Immature natural killer cell (primary cell): ENCODE measurements at regions not wholly inside any gene's neighbourhood (a gene's known extent, or its start where the extent isn't known, plus 50 kb on each side); places are given as distances from the start of the nearest gene placed in this dataset.
A peak's percentile ranks its signal among the peaks of the same experiment; 100 is the strongest.

Experiments used
- DNase-seq, 3 donors: peaks; one replicate each; pipeline ENCODE4 v3.0.0; 2022; ENCODE audit warnings: mixed read lengths in 1 of 3
- H3K27ac Mint-ChIP-seq, 6 donors: one replicate each; pipeline ENCODE4 v1.8.0; 2020; ENCODE audit warnings: mixed read lengths in 6 of 6, mild to moderate bottlenecking in 5 of 6, inconsistent platforms in 4 of 6, moderate library complexity in 3 of 6
- H3K27me3 Mint-ChIP-seq, 3 donors: one replicate each; pipeline ENCODE4 v1.8.0; 2020 to 2021; ENCODE audit warnings: low read depth in 3 of 3, mild to moderate bottlenecking in 3 of 3, mixed read lengths in 3 of 3, moderate library complexity in 3 of 3, inconsistent platforms in 1 of 3
- H3K36me3 Mint-ChIP-seq, 3 donors: one replicate each; pipeline ENCODE4 v1.8.0; 2020; ENCODE audit warnings: mixed read lengths in 3 of 3, inconsistent platforms in 2 of 3, mild to moderate bottlenecking in 2 of 3
- H3K4me1 Mint-ChIP-seq, 2 donors: one replicate each; pipeline ENCODE4 v1.8.0; 2020; ENCODE audit warnings: inconsistent platforms in 2 of 2, mild to moderate bottlenecking in 2 of 2, mixed read lengths in 2 of 2, moderate library complexity in 1 of 2
- H3K4me3 Mint-ChIP-seq, 5 donors: one replicate each; pipeline ENCODE4 v1.8.0; 2020; ENCODE audit warnings: mild to moderate bottlenecking in 5 of 5, mixed read lengths in 5 of 5, inconsistent platforms in 3 of 5, moderate library complexity in 3 of 5
- H3K9me3 Mint-ChIP-seq, 6 donors: one replicate each; pipeline ENCODE4 v1.8.0; 2020; ENCODE audit warnings: mild to moderate bottlenecking in 6 of 6, mixed read lengths in 6 of 6, inconsistent platforms in 4 of 6, moderate library complexity in 3 of 6

DNA sequence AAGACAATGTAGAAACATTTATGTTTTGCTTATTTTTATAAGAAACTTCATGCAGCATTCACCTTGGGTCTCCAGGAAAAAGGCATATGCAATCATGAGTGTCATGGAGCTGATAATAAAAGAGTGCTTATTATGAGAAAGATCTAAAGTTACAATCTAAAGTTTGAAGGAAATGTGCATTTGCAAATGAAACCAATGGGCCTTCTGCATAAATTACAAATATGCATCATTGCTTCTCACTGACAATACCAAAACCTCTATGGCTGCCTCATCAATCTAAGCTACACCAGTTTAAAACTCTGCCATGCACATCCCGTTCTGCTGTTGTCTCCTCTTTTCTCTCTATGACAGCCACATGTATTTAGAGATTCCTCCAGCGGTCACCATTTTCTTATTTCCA is 103.2 kb upstream of the ABI3BP start:
- no peak for DNase-seq
- Mint-ChIP-seq H3K27me3 (peaks cover 0 to 3% (median 0%) of the 10 kb centered on the region in 3 donors), H3K4me3 (no peak overlapping the region), H3K36me3 (no peaks in the 10 kb centered on the region), H3K27ac (no peak overlapping the region), H3K9me3 (no peaks in the 10 kb centered on the region), H3K4me1 (no peaks in the 10 kb centered on the region)

- no peak overlapping the region for H3K4me3 Mint-ChIP-seq
- peaks cover 0 to 3% (median 0%) of the 10 kb centered on the region in 3 donors for H3K27me3 Mint-ChIP-seq
- no peaks in the 10 kb centered on the region for H3K4me1 Mint-ChIP-seq
- no peaks in the 10 kb centered on the region for H3K36me3 Mint-ChIP-seq
- no peak for DNase-seq
- no peaks in the 10 kb centered on the region for H3K9me3 Mint-ChIP-seq
- no peak overlapping the region for H3K27ac Mint-ChIP-seq
These were observed 102.6 kb upstream of the ABI3BP start for GRCh38 chr3:101095693-101096430.

DNA sequence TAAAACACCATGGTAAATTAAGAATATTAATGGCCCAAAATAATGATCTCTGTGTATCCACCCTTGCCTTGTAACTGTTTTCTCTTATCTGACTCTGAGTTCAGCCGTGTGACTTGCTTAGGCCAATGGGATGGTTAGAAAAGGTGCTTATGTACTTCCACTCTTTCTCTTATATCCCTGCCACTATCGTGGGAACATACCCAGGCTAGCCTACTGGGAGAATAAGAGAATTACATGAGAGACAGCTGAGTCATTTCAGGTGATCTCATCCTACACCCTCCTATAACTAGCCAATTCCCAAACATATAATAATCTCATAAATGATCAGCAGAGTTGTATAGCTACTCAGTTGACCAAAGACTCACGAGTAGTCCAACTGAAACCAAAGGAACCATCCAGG is 98.3 kb upstream of the ABI3BP start:
- Mint-ChIP-seq H3K9me3 (peaks cover 0 to 2% (median 0%) of the 10 kb centered on the region in 6 donors), H3K27me3 (peaks cover 0 to 3% (median 1%) of the 10 kb centered on the region in 3 donors), H3K36me3 (no peaks in the 10 kb centered on the region), H3K4me1 (no peaks in the 10 kb centered on the region), H3K4me3 (no peak overlapping the region), H3K27ac (no peak overlapping the region)
- no peak for DNase-seq

DNA sequence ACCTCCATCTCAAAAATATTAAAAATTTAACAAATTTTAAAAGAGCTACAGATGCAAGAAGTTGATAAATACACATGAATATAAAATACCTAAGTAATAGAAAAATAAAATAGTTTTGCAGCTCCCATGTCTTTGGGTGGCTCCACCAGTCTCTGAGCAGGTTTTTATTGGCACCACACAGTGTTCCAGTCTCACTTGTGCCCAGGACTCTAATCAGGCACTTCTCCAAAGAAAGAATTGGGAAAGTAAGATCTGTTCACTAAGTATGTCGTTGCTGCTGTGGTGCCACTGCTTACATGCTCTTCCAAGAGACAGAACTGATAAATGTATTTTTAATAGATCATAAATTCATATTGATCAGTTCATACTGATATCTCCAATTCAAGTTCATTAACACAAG is 92.5 kb upstream of the ABI3BP start:
- Mint-ChIP-seq H3K4me1 (no peaks in the 10 kb centered on the region), H3K4me3 (no peak overlapping the region), H3K27me3 (peaks cover 0 to 3% (median 1%) of the 10 kb centered on the region in 3 donors), H3K27ac (no peak overlapping the region), H3K9me3 (peaks cover 0 to 2% (median 0%) of the 10 kb centered on the region in 6 donors), H3K36me3 (no peaks in the 10 kb centered on the region)
- DNase-seq: no peak

- H3K9me3 Mint-ChIP-seq: peaks cover 0 to 1% (median 0%) of the 10 kb centered on the region in 6 donors
- H3K4me3 Mint-ChIP-seq: no peak overlapping the region
- no peaks in the 10 kb centered on the region for H3K4me1 Mint-ChIP-seq
- no peaks in the 10 kb centered on the region for H3K36me3 Mint-ChIP-seq
- no peak overlapping the region for H3K27ac Mint-ChIP-seq
- H3K27me3 Mint-ChIP-seq: peaks cover 0 to 3% (median 0%) of the 10 kb centered on the region in 3 donors
- no peak for DNase-seq
These were observed 91.2 kb upstream of the ABI3BP start for GRCh38 chr3:101084404-101084803.

GRCh38 chr3:101081999-101082398 is 88.8 kb upstream of the ABI3BP start:
- H3K36me3 Mint-ChIP-seq: no peaks in the 10 kb centered on the region
- peaks cover 0 to 1% (median 0%) of the 10 kb centered on the region in 6 donors for H3K9me3 Mint-ChIP-seq
- no peaks in the 10 kb centered on the region for H3K4me1 Mint-ChIP-seq
- no peak overlapping the region for H3K4me3 Mint-ChIP-seq
- peaks cover 0 to 4% (median 0%) of the 10 kb centered on the region in 3 donors for H3K27me3 Mint-ChIP-seq
- no peak for DNase-seq
- H3K27ac Mint-ChIP-seq: no peak overlapping the region

GRCh38 chr3:101081446-101081845 is 88.2 kb upstream of the ABI3BP start:
- H3K9me3 Mint-ChIP-seq: peaks cover 0 to 1% (median 0%) of the 10 kb centered on the region in 6 donors
- no peaks in the 10 kb centered on the region for H3K36me3 Mint-ChIP-seq
- no peak overlapping the region for H3K4me3 Mint-ChIP-seq
- no peaks in the 10 kb centered on the region for H3K4me1 Mint-ChIP-seq
- peaks cover 0 to 4% (median 0%) of the 10 kb centered on the region in 3 donors for H3K27me3 Mint-ChIP-seq
- DNase-seq: no peak
- no peak overlapping the region for H3K27ac Mint-ChIP-seq

- Mint-ChIP-seq H3K27ac (no peak overlapping the region), H3K4me1 (no peaks in the 10 kb centered on the region), H3K4me3 (no peak overlapping the region), H3K9me3 (peaks cover 0 to 1% (median 0%) of the 10 kb centered on the region in 6 donors), H3K36me3 (no peaks in the 10 kb centered on the region), H3K27me3 (peaks cover 0 to 4% (median 3%) of the 10 kb centered on the region in 3 donors)
- no peak for DNase-seq
These were observed 84.3 kb upstream of the ABI3BP start for GRCh38 chr3:101077361-101078011.

- Mint-ChIP-seq H3K27me3 (peaks cover 0 to 7% (median 4%) of the 10 kb centered on the region in 3 donors), H3K36me3 (no peaks in the 10 kb centered on the region), H3K9me3 (peaks cover 0 to 1% (median 0%) of the 10 kb centered on the region in 6 donors), H3K4me3 (no peak overlapping the region), H3K27ac (no peak overlapping the region), H3K4me1 (no peaks in the 10 kb centered on the region)
- no peak for DNase-seq
These were observed 81.3 kb upstream of the ABI3BP start for GRCh38 chr3:101074518-101074917.

DNA sequence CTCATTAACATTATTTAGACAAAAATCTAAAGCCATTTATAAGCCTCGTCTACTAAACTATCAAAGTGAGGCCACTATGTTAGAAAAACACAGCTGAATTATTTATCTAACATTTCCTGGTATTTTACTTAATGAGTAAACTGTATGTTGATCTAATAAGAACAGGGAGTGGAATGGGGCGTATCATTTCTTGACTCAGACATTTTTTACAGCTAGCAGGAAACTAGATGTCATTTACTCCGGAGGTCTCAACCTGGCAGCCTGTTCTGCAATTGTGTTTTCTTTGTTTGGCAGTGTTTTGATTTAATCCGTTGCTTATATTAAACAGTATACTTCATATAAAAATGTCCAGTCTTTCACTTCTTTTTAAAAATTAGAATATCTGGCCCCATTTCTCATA is 79.1 kb upstream of the ABI3BP start:
- Mint-ChIP-seq H3K27ac (no peak overlapping the region), H3K4me3 (no peak overlapping the region), H3K36me3 (no peaks in the 10 kb centered on the region), H3K9me3 (no peaks in the 10 kb centered on the region), H3K4me1 (no peaks in the 10 kb centered on the region), H3K27me3 (peaks cover 0 to 7% (median 0%) of the 10 kb centered on the region in 3 donors)
- no peak for DNase-seq

DNA sequence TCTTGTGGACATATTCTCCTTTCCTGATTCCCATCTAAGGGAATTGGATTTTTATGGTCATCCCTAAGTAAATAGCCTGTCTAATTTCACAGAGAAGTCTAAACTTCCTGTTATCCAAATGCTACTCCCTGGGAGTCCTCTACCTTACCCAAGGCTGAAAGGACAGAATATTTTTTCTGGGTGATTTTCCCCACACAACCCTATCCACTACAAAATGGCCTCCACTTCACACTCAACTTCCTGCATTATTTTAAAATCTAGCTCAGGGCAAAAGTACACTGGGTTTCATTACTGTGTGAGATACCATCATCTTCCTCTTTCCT is 77.5 kb upstream of the ABI3BP start:
- Mint-ChIP-seq H3K27ac (no peak overlapping the region), H3K9me3 (no peaks in the 10 kb centered on the region), H3K36me3 (no peaks in the 10 kb centered on the region), H3K4me3 (no peak overlapping the region), H3K27me3 (peaks cover 0 to 8% (median 0%) of the 10 kb centered on the region in 3 donors), H3K4me1 (no peaks in the 10 kb centered on the region)
- DNase-seq: no peak

- DNase-seq: peak; percentile 2 to 17 (median 14)
- H3K4me1 Mint-ChIP-seq: no peaks in the 10 kb centered on the region
- no peak overlapping the region for H3K27ac Mint-ChIP-seq
- H3K36me3 Mint-ChIP-seq: no peaks in the 10 kb centered on the region
- no peak overlapping the region for H3K4me3 Mint-ChIP-seq
- no peaks in the 10 kb centered on the region for H3K9me3 Mint-ChIP-seq
- peaks cover 0 to 10% (median 0%) of the 10 kb centered on the region in 3 donors for H3K27me3 Mint-ChIP-seq
These were observed 76.9 kb upstream of the ABI3BP start for GRCh38 chr3:101069901-101070798.

- DNase-seq: no peak
- H3K4me3 Mint-ChIP-seq: no peak overlapping the region
- H3K4me1 Mint-ChIP-seq: no peaks in the 10 kb centered on the region
These were observed 75.8 kb upstream of the ABI3BP start for GRCh38 chr3:101068876-101069606.

More at GRCh38 chr3:101068876-101069606, 75.8 kb upstream of the ABI3BP start:
- Mint-ChIP-seq H3K9me3 (no peaks in the 10 kb centered on the region), H3K27me3 (peaks cover 0 to 7% (median 0%) of the 10 kb centered on the region in 3 donors), H3K36me3 (no peaks in the 10 kb centered on the region), H3K27ac (no peak overlapping the region)
